Activated naive CD4-positive, alpha-beta T cell treated with anti-CD3 and anti-CD28 coated beads, Interleukin-2, amount 50 U/mL, for 72 hours (primary cell): ENCODE measurements at regions not wholly inside any gene's neighbourhood (a gene's known extent, or its start where the extent isn't known, plus 50 kb on each side); places are given as distances from the start of the nearest gene placed in this dataset.

Source experiments
- ATAC-seq, 2 donors: fragments of 150-1000 bp; cut with Tn5 transposase; 2 replicates each; pipeline ENCODE4 v1.10.0; 2021; ENCODE audit warnings: mild to moderate bottlenecking in 2 of 2, moderate library complexity in 2 of 2
- DNase-seq, 2 donors: peaks; one replicate each; pipeline ENCODE4 v3.0.0; 2021 to 2022; ENCODE audit warnings: low spot score in 2 of 2
- H3K27ac Mint-ChIP-seq, 2 donors: one replicate each; pipeline ENCODE4 v1.8.0; 2022; ENCODE audit warnings: mild to moderate bottlenecking in 2 of 2, mixed read lengths in 2 of 2
- H3K36me3 Mint-ChIP-seq, 2 donors: one replicate each; pipeline ENCODE4 v1.8.0; 2022; ENCODE audit warnings: mixed read lengths in 2 of 2
- H3K9me3 Mint-ChIP-seq, 2 donors: one replicate each; pipeline ENCODE4 v1.8.0; 2022; ENCODE audit warnings: mixed read lengths in 2 of 2

DNA sequence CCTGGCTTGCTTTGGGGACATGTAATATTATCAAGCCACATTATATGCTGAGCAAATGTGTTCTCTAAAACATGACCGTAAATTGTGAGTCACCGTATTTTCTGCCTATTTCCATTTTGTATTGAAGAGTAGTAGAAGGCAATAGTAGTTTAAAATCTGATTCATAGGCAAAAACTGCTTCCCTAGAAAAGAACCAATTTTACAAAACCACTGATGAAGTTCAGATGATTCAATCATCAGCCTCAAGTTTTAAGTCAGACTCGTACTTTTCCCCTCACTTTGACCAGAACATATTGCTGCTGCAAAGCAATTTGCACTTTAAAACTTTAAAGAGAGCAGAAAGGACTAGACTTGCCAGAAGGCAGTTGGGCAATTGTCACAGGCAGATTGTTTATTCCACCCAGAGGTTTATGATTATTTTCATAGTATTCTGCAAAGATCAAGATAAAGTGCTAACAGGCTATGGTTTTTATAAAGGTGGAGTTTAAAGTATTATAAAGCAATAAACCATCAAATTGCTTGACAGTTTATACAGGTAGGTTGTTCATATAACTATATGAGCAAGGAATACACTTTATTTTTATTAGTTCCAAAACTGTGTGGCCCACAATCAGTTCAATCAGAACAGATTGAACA is 168.2 kb downstream of the ETV1 start:
- Mint-ChIP-seq H3K9me3 (peaks cover 14 to 32% of the 10 kb centered on the region in 2 donors), H3K36me3 (no peaks in the 10 kb centered on the region), H3K27ac (no peak overlapping the region)
- no peak for DNase-seq
- no peak for ATAC-seq

DNA sequence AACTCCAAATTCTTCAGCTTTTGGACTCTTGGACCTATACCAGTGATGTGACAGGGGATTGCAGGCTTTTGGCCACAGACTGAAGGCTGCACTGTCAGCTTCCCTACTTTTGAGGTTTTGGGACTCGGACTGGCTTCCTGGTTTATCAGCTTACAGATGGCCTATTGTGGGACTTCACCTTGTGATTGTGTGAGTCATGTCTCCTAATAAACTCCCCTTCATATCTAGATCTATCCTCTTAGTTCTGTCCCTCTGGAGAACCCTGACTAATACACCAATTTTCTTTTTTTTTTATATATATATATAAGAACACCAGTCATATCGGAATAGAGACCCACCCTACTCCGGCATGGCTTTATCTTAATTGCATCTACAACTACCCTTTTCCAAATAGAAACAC is 166.8 kb downstream of the ETV1 start:
- no peak for DNase-seq
- ATAC-seq: no peak
- no peak overlapping the region for H3K27ac Mint-ChIP-seq

DNA sequence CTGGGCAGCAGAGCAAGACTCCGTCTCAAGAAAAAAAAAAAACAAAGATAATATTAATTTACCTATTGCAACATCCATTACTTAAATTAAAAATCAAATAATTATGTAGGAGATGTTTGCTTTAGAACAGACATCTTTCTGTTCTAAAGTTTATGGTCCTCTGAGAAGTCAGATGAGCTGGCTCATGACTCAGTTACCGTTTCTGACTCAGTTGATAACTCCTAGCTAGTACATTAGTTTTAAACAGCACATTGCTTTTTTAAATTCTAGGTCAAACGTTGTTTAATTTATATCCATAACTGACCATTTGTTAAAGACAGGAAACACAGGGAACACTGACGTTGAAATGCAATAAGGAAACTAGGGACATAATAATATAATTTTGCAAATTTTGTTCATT is 162.7 kb downstream of the ETV1 start:
- H3K9me3 Mint-ChIP-seq: peaks cover 4 to 13% of the 10 kb centered on the region in 2 donors

More for the DNA sequence above, 166.8 kb downstream of the ETV1 start:
- H3K36me3 Mint-ChIP-seq: no peaks in the 10 kb centered on the region
- H3K9me3 Mint-ChIP-seq: peaks cover 10 to 23% of the 10 kb centered on the region in 2 donors

DNA sequence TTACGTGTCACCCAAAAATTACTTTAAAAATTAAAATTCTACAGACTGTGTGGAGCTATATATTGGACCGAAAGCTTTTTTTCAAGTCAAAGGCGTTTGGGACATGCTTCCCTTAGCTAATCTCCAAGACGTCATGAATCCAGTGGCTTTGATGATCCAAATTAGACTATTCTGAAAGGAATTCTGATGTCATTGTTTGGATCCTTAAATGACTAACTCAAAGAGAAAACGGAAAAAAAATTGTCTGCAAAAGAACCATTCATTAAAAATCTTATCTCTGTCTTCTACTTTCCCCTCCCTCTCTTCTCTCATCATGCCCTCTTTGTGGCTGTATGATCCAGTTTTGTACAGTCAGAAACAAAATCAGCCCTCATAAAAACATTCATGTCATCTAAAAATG is 161.8 kb downstream of the ETV1 start:
- Mint-ChIP-seq H3K9me3 (peaks cover 4 to 13% of the 10 kb centered on the region in 2 donors), H3K36me3 (no peaks in the 10 kb centered on the region), H3K27ac (no peak overlapping the region)
- no peak for ATAC-seq
- no peak for DNase-seq

More for the DNA sequence above, 162.7 kb downstream of the ETV1 start:
- no peak for DNase-seq
- H3K36me3 Mint-ChIP-seq: no peaks in the 10 kb centered on the region
- H3K27ac Mint-ChIP-seq: no peak overlapping the region
- ATAC-seq: no peak

DNA sequence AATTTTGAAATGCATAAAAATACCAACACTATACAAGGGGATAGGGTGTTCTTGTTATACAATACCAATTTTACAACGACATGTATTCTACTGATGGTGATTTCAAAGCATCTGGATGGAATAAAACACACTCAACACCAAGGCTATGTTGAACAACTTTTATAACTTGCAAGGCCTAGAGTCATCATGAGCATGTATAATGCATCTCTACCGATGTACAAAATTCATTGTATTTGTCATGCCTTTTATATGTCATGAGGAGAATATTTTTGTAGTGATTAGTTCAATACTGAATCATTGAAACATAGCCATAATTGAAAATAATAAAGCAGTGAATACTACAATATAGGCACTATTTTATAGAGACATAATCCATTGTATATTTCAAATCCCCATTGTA is 160.2 kb downstream of the ETV1 start:
- Mint-ChIP-seq H3K36me3 (no peaks in the 10 kb centered on the region), H3K27ac (no peak overlapping the region), H3K9me3 (peaks cover 0 to 6% of the 10 kb centered on the region in 2 donors)
- ATAC-seq (no peak), DNase-seq (no peak)

DNA sequence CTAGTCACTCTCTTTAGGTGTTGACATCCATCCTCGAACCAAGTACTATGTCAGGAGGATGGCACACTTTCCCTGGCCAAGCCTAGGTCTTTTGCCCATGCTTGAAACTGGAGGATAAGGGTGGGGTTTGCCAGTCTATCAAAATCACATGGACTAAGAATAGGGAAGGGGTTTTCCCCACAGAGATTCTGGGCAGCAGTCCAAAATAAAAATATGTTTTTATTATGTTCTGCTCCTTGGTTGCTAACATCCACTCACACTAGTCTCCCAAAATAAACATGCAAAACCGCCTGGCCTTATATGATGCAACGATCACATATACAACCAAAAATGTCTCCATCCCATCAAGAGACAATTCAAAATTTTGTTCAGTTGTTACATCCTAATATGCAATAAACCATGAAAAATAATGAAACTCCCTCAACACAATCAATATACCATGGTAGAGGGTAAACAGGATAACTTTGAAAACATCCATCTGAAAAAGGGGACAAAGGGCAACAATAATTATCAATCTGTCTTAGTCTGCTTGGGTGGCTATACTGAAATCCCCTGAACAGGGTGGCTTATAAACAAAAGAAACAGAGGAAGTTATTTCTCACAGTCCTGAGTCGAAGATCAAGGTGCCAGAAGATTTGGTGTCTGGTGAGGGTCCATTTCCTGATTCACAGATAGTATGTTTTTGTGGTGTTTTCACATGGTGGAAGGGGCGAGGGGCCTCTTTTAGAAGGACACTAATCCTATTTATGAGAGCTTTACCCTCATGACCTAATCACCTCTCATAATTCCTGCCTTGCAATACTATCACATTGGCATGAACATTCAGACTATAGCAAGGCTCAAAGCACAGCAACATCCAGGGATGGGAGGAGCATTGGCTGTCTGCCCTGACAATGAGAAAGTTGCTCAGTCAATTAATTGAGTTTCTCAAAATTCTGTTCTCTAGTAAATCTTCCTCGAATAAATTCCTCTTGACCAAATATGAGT is 159.3 kb downstream of the ETV1 start:
- ATAC-seq (no peak), DNase-seq (no peak)
- H3K9me3 Mint-ChIP-seq: no peaks in the 10 kb centered on the region
- no peaks in the 10 kb centered on the region for H3K36me3 Mint-ChIP-seq
- H3K27ac Mint-ChIP-seq: no peak overlapping the region

DNA sequence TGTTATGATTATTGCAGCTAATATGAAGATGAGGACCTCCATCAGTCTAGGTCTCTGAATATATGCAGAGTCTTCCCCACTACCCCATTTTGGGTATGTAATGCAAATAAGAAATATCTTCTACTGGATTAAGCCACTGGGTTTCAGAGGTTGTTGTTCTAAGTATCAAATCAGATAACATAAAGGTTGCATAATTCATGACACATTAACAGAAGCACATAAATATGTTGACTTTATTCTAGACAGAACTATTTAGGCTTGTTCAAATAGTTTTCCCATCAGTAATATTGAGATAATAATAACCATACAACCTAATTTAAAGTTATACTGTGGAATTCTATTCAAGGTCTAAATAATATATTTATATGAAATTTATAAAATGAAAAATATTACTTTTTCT is 157.1 kb downstream of the ETV1 start:
- DNase-seq: no peak
- Mint-ChIP-seq H3K9me3 (no peaks in the 10 kb centered on the region), H3K36me3 (no peaks in the 10 kb centered on the region), H3K27ac (no peak overlapping the region)
- ATAC-seq: no peak

DNA sequence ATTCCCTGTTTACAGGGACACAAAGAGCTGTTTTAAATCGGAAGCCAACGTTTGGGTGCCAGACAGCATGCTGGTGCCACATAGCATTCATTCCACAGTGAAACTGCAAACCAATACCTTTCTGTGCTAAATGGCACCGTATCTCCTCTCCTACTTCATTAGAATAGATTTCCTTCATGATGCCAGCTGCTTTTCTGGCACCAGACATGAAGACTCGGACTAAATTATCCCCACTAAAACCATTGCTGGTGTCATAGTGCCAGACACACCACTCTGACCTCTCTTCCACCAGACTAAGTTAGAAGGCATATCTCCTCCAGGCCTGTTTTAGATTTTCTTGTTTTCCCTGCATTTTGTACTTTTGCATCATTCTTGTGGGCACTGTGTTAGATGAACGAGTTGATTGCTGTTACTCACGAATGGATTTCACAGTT is 155.1 kb downstream of the ETV1 start:
- Mint-ChIP-seq H3K27ac (no peak overlapping the region), H3K36me3 (no peaks in the 10 kb centered on the region), H3K9me3 (no peaks in the 10 kb centered on the region)
- DNase-seq: no peak
- ATAC-seq: no peak

DNA sequence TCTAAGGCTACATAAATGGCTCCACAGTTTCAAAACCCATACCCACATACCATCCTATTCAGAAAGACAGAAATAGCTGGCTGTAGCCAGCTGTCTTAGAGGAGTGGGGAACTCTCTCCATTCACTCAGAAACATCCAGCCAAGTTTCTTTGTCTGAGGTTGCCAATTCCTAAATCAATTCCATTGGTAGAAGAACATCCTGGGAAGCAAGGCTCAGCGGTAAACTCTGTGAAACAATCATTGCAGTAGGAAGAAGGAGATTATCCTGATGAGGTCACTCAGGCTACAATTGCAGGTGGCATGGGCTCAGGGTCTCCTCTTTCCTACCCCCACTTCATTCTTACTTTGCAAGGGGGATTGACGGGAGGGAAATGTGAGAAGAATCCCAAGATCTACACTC is 154.0 kb downstream of the ETV1 start:
- ATAC-seq (no peak), DNase-seq (no peak)
- Mint-ChIP-seq H3K9me3 (no peaks in the 10 kb centered on the region), H3K36me3 (no peaks in the 10 kb centered on the region), H3K27ac (no peak overlapping the region)

DNA sequence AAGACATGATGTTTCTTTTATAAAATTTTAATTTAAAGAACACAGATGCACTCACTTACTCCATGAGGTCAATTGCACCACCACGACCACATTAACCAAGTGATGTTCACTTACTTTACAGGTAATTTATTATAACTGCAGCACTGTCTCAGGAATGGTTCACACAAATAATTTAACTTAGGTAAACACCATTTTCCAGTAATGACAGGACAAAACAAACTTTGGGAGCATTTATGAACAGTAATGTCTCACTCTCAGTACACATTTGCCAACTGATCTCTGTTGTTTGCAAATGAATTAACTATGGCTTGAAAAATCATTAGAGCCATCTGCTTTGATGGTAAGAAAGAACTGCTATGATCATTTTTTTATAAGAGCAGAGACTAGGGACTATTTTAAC is 150.4 kb downstream of the ETV1 start:
- peaks cover 4 to 6% of the 10 kb centered on the region in 2 donors for H3K9me3 Mint-ChIP-seq
- no peak overlapping the region for H3K27ac Mint-ChIP-seq
- ATAC-seq (no peak), DNase-seq (no peak)
- H3K36me3 Mint-ChIP-seq: no peaks in the 10 kb centered on the region
